Activated CD8-positive, alpha-beta memory T cell treated with anti-CD3 and anti-CD28 coated beads for 24 hours (primary cell): ENCODE measurements at regions not wholly inside any gene's neighbourhood (a gene's known extent, or its start where the extent isn't known, plus 50 kb on each side); places are given as distances from the start of the nearest gene placed in this dataset.
"Not testable (repeated sequence)": the region's sequence is repeated elsewhere in the genome, so short reads cannot be mapped to it uniquely, and the experiment has no call there.

Experiments used
- DNase-seq: peaks from one replicate; pipeline ENCODE4 v3.0.0-alpha.2; 2020

DNA sequence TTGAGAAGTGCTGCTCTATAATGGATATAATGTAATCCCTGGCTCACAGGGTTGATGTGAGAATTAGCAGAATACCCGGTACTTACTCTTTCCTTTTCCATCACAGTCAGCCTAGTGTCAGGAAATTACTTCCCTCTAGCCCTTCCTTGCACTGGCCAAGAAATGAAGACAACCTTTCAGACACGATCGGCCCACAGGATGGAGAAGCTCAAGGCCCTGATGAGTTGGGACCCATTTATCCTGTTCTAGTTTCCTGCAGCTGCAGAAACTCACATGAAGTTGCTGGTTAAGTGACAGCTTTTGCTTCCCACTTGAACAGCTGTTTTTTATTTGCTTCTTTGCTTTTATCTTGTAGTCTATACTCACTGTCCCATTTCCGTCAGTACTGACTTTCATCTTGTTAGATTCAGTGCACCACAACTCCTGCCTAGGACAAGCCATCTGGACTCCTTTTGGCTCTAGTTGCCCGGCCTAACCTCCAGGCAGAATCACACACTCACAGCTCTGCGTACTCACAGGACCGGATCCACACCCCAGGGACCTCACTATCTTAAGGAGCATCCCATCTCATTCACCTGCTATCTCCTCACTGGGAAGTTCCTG is 325.1 kb upstream of the CHRNA7 start:
- not testable (repeated sequence) for DNase-seq

- DNase-seq = not testable (repeated sequence)
These were observed 322.2 kb upstream of the CHRNA7 start for GRCh38 chr15:31707944-31708702.

DNA sequence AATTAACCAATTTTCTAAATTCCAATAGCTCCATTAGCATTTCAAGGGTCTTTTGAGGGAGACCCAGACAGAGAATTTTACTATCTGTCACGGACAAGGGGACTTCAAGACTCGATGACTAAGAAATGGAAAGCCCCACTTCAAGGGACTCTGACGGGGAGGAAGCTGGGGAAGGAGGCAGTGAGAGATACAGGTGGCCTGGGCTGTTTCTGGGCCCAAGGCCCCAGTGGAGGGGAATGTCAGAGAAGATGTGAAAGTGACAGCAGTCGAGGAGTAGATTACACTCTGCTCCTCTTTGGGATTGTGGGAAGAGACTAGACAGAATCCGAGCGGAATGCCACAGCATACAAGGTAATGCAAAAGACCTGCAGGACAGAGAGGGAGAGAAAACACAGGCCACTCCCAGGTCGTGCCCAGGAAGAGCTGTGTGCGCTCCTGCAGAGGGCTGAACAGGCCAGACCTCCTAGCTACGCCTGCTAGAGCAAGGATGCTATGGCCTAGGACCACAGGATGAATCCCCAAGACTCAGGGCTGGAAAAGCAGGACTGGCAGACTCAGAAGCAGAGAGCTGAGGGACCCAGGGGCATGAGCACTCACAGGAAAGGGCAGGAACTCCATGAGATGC is 321.5 kb upstream of the CHRNA7 start:
- DNase-seq = not testable (repeated sequence)

GRCh38 chr15:31709479-31709878 is 320.8 kb upstream of the CHRNA7 start:
- not testable (repeated sequence) for DNase-seq

GRCh38 chr15:31710806-31711205 is 319.5 kb upstream of the CHRNA7 start:
- DNase-seq = not testable (repeated sequence)

GRCh38 chr15:31715208-31715607 is 315.1 kb upstream of the CHRNA7 start:
- DNase-seq = not testable (repeated sequence)

DNA sequence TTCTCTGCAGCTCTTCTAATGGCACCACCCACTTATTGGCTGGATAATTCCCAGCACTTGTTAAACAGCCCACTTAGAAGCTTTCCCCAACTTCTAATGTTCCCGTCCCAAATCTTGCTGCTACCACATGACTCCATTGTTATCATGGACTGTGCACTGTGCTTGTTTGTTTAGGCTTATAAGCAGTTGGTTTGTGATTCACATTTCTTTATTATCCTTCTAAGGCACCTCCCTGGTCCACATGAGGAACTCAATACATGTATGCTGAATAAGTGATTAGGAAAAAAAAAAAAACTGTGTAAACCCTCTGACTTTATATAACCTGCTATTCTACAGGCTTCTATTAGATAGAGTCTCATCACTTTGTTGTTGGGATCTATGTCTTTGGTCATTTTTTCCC is 311.7 kb upstream of the CHRNA7 start:
- DNase-seq = not testable (repeated sequence)

DNA sequence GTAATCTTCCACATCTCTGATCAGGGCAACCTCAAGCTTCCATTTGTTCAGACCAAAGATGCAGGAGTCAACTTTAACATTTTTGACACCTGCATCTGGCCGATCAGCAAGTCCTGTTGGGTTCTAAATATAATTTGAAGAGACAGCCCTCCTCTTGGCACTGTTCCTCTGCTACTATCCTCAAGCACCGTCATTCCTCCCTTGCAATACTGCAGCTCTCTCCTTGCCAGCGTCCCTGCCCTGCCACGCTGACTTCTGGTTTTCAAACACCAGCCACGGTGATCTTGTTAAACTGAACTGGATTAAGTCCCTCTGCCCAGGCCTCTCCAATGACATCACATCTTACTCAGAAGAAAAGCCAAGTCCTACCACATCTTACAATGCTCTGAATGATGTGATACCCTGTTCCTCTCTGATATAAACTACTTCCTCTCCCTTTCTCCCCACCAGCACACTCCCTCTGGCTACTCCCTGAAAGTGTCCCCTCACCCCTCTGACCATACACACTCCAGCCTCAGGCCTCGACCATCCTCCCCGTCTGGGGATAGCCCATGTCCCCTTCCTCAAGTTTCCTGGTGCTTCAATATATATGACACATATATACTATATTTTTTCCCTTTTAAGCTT is 310.8 kb upstream of the CHRNA7 start:
- DNase-seq = not testable (repeated sequence)

DNA sequence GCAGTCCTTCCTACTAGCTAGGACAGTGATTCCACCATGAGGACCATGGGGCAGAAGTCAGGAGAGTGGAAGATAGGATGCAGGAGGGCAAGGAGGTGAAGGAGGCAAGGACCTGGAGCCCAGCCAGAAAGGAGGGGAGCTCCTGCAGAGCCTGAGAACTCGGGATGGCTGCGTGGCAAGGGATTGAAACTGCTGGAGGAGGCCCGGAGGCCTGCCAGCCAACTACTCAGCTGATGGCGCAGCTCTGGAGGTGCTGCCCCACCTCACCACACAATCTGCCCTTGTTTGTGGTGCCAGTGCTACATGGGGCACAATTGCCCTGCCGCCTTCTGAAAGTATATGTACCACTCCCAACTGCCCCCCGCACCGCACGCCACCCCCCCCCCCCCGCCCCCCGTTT is 307.3 kb upstream of the CHRNA7 start:
- not testable (repeated sequence) for DNase-seq

GRCh38 chr15:31724903-31725302 is 305.4 kb upstream of the CHRNA7 start:
- not testable (repeated sequence) for DNase-seq

GRCh38 chr15:31725619-31726018 is 304.7 kb upstream of the CHRNA7 start:
- DNase-seq = not testable (repeated sequence)

DNA sequence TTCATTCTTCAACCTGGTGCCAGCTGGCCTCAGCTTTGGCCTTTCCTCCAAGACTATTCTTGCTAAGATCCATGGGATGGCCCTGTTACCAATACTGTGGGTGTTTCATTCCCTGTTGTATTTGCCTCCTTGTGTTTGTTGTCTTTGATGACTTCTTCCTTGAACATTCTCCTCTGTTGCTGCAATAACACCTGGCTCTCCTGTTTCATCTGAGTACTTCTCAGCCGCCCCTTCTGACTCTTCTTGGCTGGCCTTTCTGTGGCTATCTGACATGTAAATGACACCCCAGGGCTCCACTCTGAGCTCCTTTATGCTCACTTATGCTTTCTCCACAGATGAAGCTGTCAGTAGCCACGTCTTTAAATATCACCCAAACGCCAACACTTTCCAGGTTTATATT is 302.7 kb upstream of the CHRNA7 start:
- DNase-seq = no peak

GRCh38 chr15:31732726-31733125 is 297.6 kb upstream of the CHRNA7 start:
- no peak for DNase-seq

DNA sequence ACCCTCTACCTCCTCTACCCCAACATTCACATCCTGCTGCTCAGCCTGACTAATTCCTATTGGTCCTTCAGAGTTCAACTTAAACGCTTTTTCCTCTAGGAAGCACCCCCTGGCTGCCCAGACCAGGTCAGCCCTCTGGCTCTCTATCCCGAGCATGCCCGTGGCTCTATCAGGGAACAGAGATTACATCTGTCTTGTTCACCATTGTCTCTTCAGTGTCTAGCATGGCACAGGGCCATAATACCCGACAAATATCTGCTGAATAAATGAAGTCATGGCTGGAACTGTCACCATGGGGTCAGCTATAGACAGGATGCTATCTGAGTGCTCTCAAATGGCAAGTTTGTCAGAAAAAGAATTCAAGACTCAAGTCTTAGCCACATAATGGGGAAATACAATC is 296.9 kb upstream of the CHRNA7 start:
- no peak for DNase-seq

- DNase-seq = no peak
These were observed 290.1 kb upstream of the CHRNA7 start for GRCh38 chr15:31740203-31740602.

- no peak for DNase-seq
These were observed 284.5 kb upstream of the CHRNA7 start for GRCh38 chr15:31745841-31746240.

GRCh38 chr15:31752065-31752762 is 278.1 kb upstream of the CHRNA7 start:
- DNase-seq = no peak

DNA sequence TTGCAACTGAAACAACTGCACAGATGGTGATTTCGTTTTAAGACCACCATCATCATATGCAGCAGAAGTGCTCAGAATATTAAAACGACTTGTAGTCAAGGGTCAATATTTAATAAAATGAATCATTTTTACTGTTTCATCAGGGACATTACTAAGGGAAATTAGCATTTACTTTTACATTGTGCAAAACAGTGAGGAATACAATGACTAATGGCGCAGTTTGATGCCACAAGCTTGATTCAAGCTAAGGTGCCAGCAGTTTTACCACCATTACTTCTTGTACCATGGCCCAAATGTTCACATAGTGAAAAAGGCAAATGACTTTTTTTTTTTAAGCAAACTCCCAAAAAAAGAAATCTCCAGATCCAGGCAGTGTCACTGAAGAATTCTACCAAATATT is 277.4 kb upstream of the CHRNA7 start:
- DNase-seq = no peak

DNA sequence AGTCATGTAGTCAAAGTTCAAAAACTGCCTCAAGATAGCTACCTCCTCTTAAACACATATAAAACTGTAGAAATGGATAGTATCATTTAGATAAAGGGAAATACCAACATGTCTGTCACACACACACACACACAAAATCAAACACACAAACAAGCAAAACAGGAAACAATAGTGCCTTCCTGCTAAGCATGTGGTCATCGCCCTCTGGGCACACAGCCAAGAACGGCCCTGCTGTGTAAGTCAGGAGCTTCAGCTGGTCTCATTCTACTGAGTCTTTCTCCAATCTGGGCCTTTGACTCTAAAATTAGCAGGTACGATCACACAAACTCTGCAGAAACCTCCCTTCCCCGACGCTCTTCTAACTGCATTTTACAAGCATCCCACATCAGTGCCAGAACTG is 272.2 kb upstream of the CHRNA7 start:
- DNase-seq = no peak

DNA sequence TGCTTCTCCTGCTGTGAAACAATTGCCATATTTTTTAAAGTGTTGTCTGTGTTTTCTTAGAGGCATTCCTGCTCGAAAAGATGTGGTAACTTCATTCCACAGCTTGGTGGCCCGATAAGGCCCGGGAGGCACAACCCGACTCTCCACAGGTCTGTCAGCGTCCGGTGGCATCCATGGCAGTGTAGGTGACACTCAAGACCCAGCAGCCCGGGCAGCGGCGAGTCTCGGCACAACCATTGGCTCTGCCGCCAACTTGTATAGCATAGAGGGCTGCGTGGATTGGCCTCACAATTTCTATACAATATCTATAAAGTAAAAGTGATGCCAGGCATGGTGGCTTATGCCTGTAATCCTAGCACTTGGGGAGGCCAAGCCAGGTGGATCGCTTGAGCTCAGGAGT is 262.3 kb upstream of the CHRNA7 start:
- no peak for DNase-seq

DNA sequence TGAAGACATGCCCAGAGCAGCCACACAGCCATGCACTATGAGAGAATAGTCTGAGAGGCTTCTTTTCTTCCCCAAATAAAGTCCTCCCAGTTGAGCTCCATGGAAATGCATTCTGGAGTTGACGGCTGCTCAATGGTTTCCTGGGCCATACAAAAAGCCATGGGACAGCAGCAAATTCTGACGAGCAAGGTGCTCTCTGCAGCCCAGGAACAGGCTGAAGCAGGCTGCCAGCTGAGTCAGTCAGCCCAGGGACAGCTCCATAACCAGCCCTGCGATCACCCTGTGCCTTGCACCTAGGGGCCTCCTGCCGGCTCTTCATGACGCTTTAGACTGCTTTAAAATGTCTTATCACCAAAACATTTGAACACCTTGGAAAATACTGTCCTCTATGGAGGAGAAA is 256.3 kb upstream of the CHRNA7 start:
- DNase-seq = no peak

- DNase-seq = no peak
These were observed 254.3 kb upstream of the CHRNA7 start for GRCh38 chr15:31776039-31776438.

DNA sequence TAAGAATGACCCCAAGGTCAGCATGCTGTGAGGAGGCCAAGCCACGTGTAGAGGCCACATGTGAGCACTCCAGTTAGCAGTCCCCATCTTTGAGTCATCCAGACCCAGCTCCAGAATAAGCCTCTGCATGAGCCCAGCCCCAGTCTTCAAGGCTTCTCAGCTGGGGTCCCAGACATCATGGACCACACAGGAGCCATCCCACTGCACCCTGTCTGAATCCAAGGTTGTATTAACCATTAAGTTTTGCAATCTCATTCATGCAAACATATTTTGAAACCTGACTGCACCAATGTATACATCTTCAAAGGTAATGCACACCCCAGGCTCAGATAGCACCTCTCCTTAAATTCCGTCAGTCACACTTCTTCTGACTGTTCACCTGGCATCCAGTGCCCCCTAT is 249.1 kb upstream of the CHRNA7 start:
- no peak for DNase-seq
